GM21526 (cell line): ENCODE measurements at regions not wholly inside any gene's neighbourhood (a gene's known extent, or its start where the extent isn't known, plus 50 kb on each side); places are given as distances from the start of the nearest gene placed in this dataset.

Source experiments
- ATAC-seq: cut with Tn5 transposase; IDR thresholded peaks from one replicate; pipeline ENCODE4 v1.9.1; 2021; ENCODE audit warnings: moderate library complexity; ENCODE audit not compliant: unreplicated experiment, low FRiP score

GRCh38 chr13:73387318-73387717 lies 328.5 kb downstream of the KLF5 start:
- no peak for ATAC-seq

GRCh38 chr13:73385848-73386247 lies 327.0 kb downstream of the KLF5 start:
- ATAC-seq: no peak

DNA sequence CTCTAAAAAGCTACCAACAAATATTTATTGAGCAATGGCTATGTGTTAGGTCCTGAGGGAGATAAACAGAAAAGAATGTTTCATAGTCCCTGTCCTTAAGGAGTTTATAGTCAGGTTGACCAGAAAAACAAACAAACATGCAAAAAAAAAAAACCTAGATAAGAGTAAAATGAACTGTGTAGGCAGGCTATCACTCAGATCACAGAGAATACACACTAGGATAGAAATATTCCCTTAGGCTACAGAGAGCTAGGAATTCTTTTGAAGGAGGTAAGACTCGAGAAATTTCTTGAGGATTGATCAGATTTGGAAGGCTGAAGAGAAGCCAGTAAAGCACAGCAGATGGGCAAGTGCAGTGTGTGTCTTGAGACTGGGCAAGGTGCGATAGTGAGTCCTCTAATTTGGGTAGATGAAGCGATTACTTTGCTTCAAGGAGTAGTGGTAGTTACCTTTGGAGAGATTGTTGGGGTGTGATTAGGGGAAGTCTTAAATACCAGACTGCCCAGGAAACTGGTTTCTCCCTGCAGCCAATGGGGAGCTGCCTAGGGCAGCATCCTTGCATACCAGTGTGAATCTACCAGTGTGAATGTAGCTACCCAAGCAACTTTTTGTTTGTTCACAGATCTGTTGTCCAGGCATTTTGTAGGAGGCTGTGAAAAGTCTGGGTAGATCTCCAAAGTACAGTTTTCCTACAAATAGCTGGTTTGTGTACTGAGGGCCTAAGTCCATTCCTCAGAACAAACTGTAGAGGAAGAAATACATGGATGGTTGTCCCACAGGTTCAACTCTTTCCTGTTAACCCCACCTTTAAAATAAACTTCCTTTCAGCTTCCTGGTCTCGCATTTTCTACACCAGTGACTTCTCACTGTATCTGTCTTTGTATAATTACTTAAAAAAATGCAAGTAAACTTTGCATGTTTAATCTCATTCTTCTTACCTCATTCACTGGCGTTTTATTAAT lies 314.1 kb downstream of the KLF5 start:
- no peak for ATAC-seq

- ATAC-seq: no peak
Observed at GRCh38 chr13:73370066-73370465, 311.3 kb downstream of the KLF5 start.

DNA sequence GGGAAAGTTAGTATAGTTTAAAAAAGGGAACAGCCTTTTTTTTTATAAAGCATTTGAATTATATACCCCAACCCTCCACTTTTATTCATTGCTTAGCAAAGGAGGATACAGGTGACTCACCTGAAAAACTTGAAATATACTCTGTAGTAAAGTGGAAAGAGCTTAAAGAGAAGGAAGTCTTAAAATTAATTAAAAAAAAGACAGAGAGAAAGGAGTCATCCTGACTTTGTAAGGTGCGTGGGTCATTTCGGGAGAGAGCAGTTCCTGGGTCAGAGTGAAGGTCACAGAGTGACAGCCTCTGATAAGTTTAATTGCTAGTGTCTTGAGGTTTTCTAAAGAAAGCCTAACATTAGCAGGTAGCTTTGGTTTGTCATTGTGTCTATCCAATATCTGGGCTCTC lies 310.3 kb downstream of the KLF5 start:
- no peak for ATAC-seq

DNA sequence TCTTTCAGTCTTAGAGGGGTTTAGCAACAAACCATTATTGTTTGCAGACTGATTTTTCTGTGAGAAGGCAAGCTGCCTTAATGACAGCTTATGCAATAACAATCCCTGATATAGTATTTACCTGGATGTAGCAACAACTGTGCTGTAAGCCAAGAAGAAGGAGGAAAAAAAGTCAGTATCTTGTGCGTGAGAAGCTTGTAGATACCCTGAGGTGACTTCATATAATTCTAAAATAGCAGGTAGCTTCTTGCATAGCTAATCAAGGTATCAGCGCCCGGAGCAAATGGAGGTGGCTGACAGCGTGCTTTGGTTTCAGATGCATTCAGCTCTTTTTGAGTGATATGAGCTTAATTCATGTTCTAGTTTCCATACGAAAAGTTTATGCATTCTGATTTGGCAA lies 309.8 kb downstream of the KLF5 start:
- no peak for ATAC-seq

DNA sequence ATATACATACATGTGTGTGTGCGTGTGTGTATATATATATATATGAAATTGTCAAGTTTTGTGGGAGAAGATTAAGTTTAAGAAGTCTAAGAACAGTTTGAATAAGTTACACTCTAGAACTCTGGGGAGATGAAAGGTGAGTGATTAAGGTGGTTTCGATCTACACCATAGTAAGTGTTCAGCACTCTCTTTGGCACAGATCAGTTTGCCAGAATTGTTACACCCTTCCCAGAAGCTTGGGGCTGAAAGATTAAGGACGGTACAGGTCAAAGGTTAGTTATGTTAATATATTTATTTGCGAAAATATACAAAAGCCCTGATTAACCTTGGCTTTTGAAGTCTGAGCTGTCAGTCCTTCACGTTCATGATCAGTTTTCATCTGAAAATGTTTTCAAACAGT lies 309.1 kb downstream of the KLF5 start:
- no peak for ATAC-seq

- no peak for ATAC-seq
Observed at GRCh38 chr13:73366241-73366640, 307.4 kb downstream of the KLF5 start.

DNA sequence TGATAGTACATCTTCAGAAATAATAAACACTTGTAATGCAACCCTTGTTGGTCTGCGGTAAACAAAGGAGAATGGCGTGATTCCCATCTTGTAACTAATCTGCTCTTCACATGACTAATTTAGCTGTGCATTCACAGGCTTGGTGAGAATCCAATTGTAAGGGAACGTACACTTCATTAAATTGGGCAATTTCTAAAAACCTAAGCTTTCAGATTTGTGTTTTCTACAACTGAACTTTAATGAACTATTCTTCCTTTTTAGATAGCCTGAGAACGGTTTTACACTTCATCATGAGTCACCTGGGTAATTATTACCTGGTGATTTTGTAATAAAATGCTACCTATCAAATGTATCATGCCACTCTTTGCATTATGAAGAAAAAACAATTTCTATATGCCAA lies 306.9 kb downstream of the KLF5 start:
- ATAC-seq: no peak

DNA sequence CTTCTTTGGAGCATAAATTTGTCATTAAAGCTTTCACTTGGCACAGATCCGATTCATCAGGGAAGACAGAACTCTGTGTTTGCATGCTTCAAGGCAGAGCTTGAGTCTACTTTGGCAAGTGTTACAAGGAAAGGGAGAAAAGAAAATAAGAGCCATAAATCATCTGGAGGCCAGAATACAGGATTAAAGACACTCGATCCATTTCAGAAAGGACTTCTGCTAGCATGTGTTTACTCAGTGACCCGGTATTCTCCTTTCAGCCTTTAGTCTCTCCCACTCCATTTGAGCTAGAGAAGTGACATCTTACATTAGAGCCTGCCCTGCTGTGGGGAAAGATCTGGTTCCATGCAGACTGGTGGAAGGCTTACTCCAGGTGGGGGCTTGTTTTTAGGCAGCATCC lies 306.4 kb downstream of the KLF5 start:
- no peak for ATAC-seq

DNA sequence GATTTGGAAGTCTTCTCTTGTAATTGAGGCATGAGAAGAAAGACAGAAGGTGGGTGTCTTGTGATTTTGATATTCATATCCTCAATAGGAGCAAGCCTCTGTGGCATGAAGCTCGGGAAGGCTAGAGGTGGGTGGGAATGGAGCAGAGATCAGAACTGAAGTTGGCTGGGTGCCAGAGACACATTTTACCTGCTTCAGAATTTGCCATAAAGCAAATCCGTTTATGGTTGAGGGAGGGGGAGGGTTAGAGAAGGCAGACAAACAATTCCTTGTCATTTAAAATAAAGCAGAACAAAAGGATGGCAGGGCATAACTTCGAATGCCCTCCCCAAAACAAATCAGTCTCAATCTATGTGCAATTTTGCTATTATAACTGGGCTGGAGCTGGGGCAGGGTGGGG lies 305.9 kb downstream of the KLF5 start:
- ATAC-seq: no peak

GRCh38 chr13:73358606-73359095 lies 299.8 kb downstream of the KLF5 start:
- ATAC-seq: no peak

GRCh38 chr13:73355134-73355533 lies 296.3 kb downstream of the KLF5 start:
- no peak for ATAC-seq

GRCh38 chr13:73351730-73352129 lies 292.9 kb downstream of the KLF5 start:
- no peak for ATAC-seq

- ATAC-seq: no peak
Observed at GRCh38 chr13:73341748-73342147, 282.9 kb downstream of the KLF5 start.

DNA sequence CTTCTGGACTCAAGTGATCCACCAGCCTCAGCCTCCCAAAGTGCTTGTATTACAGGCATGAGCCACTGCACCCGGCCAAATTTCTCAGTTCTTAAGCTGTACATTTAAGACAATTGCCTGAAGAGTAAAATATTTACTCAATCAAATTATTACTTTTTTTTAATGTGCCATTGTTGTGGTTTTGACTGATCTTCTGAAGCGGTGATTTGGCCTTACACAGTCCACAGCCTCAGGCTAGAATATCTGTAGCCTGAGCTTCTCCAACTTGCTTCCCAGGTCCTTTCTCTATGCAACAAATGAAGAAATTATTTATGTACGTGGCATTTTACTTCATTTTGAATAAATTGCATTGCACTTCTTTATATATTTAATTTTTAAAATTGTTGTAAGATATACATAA lies 281.3 kb downstream of the KLF5 start:
- ATAC-seq: no peak

- no peak for ATAC-seq
Observed at GRCh38 chr13:73339086-73339485, 280.3 kb downstream of the KLF5 start.

GRCh38 chr13:73338389-73338788 lies 279.6 kb downstream of the KLF5 start:
- no peak for ATAC-seq

GRCh38 chr13:73337532-73337931 lies 278.7 kb downstream of the KLF5 start:
- no peak for ATAC-seq

GRCh38 chr13:73336773-73337172 lies 278.0 kb downstream of the KLF5 start:
- ATAC-seq: no peak

DNA sequence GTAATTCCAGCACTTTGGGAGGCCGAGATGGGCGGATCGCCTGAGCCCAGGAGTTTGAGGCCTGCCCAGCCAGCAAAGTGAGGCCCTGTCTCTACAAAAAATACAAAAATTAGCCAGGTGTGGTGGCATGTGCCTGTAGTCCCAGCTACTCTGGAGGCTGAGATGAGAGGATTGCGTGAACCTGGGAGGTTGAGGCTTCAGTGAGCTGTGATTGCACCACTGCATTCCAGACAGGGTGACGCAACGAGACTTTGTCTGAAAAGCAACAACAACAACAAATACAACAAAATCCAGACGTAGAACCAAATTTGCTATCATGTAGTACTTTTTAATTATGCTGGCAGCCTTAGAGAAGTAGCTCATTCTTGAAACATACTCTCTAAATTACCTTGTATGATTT lies 277.1 kb downstream of the KLF5 start:
- ATAC-seq: no peak

- ATAC-seq: no peak
Observed at GRCh38 chr13:73335210-73335609, 276.4 kb downstream of the KLF5 start.
